GM19463 (cell line): ENCODE measurements at regions not wholly inside any gene's neighbourhood (a gene's known extent, or its start where the extent isn't known, plus 50 kb on each side); places are given as distances from the start of the nearest gene placed in this dataset.
"Not testable (repeated sequence)": the region's sequence is repeated elsewhere in the genome, so short reads cannot be mapped to it uniquely, and the experiment has no call there.

Source experiments
- ATAC-seq: cut with Tn5 transposase; IDR thresholded peaks from one replicate; pipeline ENCODE4 v1.9.1; 2021; ENCODE audit warnings: mild to moderate bottlenecking, moderate library complexity; ENCODE audit not compliant: unreplicated experiment

GRCh38 chr5:131005963-131006684, 158.9 kb downstream of the HINT1 start:
- ATAC-seq = no peak

GRCh38 chr5:131001507-131001906, 163.5 kb downstream of the HINT1 start:
- ATAC-seq = no peak

- ATAC-seq = no peak
Measured at GRCh38 chr5:131000289-131000688, 164.8 kb downstream of the HINT1 start.

GRCh38 chr5:130996720-130997119, 168.3 kb downstream of the HINT1 start:
- not testable (repeated sequence) for ATAC-seq

- ATAC-seq = no peak
Measured at GRCh38 chr5:130995851-130996250, 169.2 kb downstream of the HINT1 start.

- ATAC-seq = no peak
Measured at GRCh38 chr5:130995254-130995515, 169.9 kb downstream of the HINT1 start.

- no peak for ATAC-seq
Measured at GRCh38 chr5:130994496-130995253, 170.4 kb downstream of the HINT1 start.

- no peak for ATAC-seq
Measured at GRCh38 chr5:130992621-130993020, 172.4 kb downstream of the HINT1 start.

- no peak for ATAC-seq
Measured at GRCh38 chr5:130992095-130992494, 173.0 kb downstream of the HINT1 start.

GRCh38 chr5:130985776-130986175, 179.3 kb downstream of the HINT1 start:
- ATAC-seq = no peak

- ATAC-seq = no peak
Measured at GRCh38 chr5:130981663-130982062, 183.4 kb downstream of the HINT1 start.

- ATAC-seq = no peak
Measured at GRCh38 chr5:130978475-130978874, 186.6 kb downstream of the HINT1 start.

- no peak for ATAC-seq
Measured at GRCh38 chr5:130976493-130976892, 188.6 kb downstream of the HINT1 start.

GRCh38 chr5:130975847-130976246, 189.2 kb downstream of the HINT1 start:
- ATAC-seq = no peak

- ATAC-seq = no peak
Measured at GRCh38 chr5:130975299-130975698, 189.8 kb downstream of the HINT1 start.

- no peak for ATAC-seq
Measured at GRCh38 chr5:130974021-130974683, 190.9 kb downstream of the HINT1 start.

- ATAC-seq = no peak
Measured at GRCh38 chr5:130966990-130967525, 198.0 kb downstream of the HINT1 start.

- no peak for ATAC-seq
Measured at GRCh38 chr5:130965920-130966319, 199.1 kb downstream of the HINT1 start.

- ATAC-seq = no peak
Measured at GRCh38 chr5:130965360-130965759, 199.7 kb downstream of the HINT1 start.

GRCh38 chr5:130964231-130965202, 200.5 kb downstream of the HINT1 start:
- no peak for ATAC-seq

GRCh38 chr5:130963798-130964197, 201.3 kb downstream of the HINT1 start:
- ATAC-seq = no peak
